Forelimb muscle (tissue), 1 donor: ENCODE measurements at regions not wholly inside any gene's neighbourhood (a gene's known extent, or its start where the extent isn't known, plus 50 kb on each side); places are given as distances from the start of the nearest gene placed in this dataset.
A peak's percentile ranks its signal among the peaks of the same experiment; 100 is the strongest.
"Not testable (repeated sequence)": the region's sequence is repeated elsewhere in the genome, so short reads cannot be mapped to it uniquely, and the experiment has no call there.

Experiments
- DNase-seq: peaks from one replicate; pipeline ENCODE4 v3.0.0-alpha.2; 2013; ENCODE audit warnings: low read depth

GRCh38 chr16:46519063-46519462 lies 102.1 kb downstream of the SHCBP1 start:
- DNase-seq = no peak

GRCh38 chr16:46496701-46497100 lies 124.5 kb downstream of the SHCBP1 start:
- DNase-seq = no peak

- DNase-seq = no peak
These were observed 138.3 kb downstream of the SHCBP1 start for GRCh38 chr16:46482895-46483294.

- DNase-seq = no peak
These were observed 154.9 kb downstream of the SHCBP1 start for GRCh38 chr16:46466239-46466638.

GRCh38 chr16:46454801-46455200 lies 166.4 kb downstream of the SHCBP1 start:
- not testable (repeated sequence) for DNase-seq

GRCh38 chr16:46428108-46429061 lies 192.8 kb downstream of the SHCBP1 start:
- DNase-seq = no peak

- no peak for DNase-seq
These were observed 193.7 kb downstream of the SHCBP1 start for GRCh38 chr16:46427340-46428107.

- DNase-seq = no peak
These were observed 194.8 kb downstream of the SHCBP1 start for GRCh38 chr16:46426336-46426735.

- no peak for DNase-seq
These were observed 217.2 kb downstream of the SHCBP1 start for GRCh38 chr16:46404028-46404427.

GRCh38 chr16:46398559-46398958 lies 222.6 kb downstream of the SHCBP1 start:
- not testable (repeated sequence) for DNase-seq

GRCh38 chr16:46396883-46397270 lies 224.3 kb downstream of the SHCBP1 start:
- DNase-seq = not testable (repeated sequence)

GRCh38 chr16:46396131-46396882 lies 224.9 kb downstream of the SHCBP1 start:
- not testable (repeated sequence) for DNase-seq

GRCh38 chr16:46395391-46395921 lies 225.7 kb downstream of the SHCBP1 start:
- not testable (repeated sequence) for DNase-seq

GRCh38 chr16:46394963-46395362 lies 226.2 kb downstream of the SHCBP1 start:
- DNase-seq = not testable (repeated sequence)

GRCh38 chr16:46394149-46394548 lies 227.0 kb downstream of the SHCBP1 start:
- DNase-seq = not testable (repeated sequence)

- DNase-seq = not testable (repeated sequence)
These were observed 228.1 kb downstream of the SHCBP1 start for GRCh38 chr16:46392930-46393722.

GRCh38 chr16:46390660-46391462 lies 230.3 kb downstream of the SHCBP1 start:
- DNase-seq = not testable (repeated sequence)

GRCh38 chr16:46389561-46390041 lies 231.6 kb downstream of the SHCBP1 start:
- DNase-seq = peak; percentile 81

- not testable (repeated sequence) for DNase-seq
These were observed 232.2 kb downstream of the SHCBP1 start for GRCh38 chr16:46388939-46389491.
